ENCODE measurements at regions not wholly inside any gene's neighbourhood (a gene's known extent, or its start where the extent isn't known, plus 50 kb on each side); places are given as distances from the start of the nearest gene placed in this dataset.

- Histone ChIP-seq H3K36me3 (ENCODE audit: control insufficient read depth in 1 of 2, insufficient read depth in 2 of 2, low read length in 2 of 2) (no peaks in the 10 kb centered on the region), H3K9me2 (ENCODE audit: insufficient read depth) (no peaks in the 10 kb centered on the region), H3K4me3 (replicated peaks in 1 of 2; ENCODE audit: low read depth in 1 of 2, low read length in 2 of 2) (no peak overlapping the region), H3K4me1 (ENCODE audit: control insufficient read depth in 1 of 2, insufficient read depth in 2 of 2, low read length in 2 of 2) (no peaks in the 10 kb centered on the region), H3K27me3 (ENCODE audit: insufficient read depth, low read length) (no peaks in the 10 kb centered on the region), H2AFZ (ENCODE audit: low read depth, low read length, poor library complexity, severe bottlenecking) (no peak overlapping the region), H3K27ac (ENCODE audit: low read depth, low read length) (no peak overlapping the region), H3K4me2 (ENCODE audit: low read length) (no peak overlapping the region), H3K9me3 (ENCODE audit: control insufficient read depth in 1 of 2, insufficient read depth in 1 of 2, low read depth in 1 of 2, low read length in 2 of 2) (peaks cover 0 to 21% of the 10 kb centered on the region in 2 experiments; a peak in 1 of 4 replicates), H4K20me1 (ENCODE audit: insufficient read depth) (no peaks in the 10 kb centered on the region), H3K9ac (ENCODE audit: low read length) (no peak overlapping the region), H3K79me2 (ENCODE audit: insufficient read depth, low read length) (no peaks in the 10 kb centered on the region)
- ChIA-PET RAD21 (ENCODE audit: low non-redundant PET in 1 of 2, low total read pairs in 2 of 2, uncharacterized antibody in 2 of 2, unreplicated experiment in 2 of 2) (no interaction called here), POLR2A (no interaction called here), CTCF (no interaction called here)
- no peak for TF ChIP-seq ELF1 (IDR thresholded peaks at IDR 0.05; ENCODE audit: borderline replicate concordance, low read depth)
- TF ChIP-seq SIN3A (IDR thresholded peaks at IDR 0.05; ENCODE audit: low read depth), result no peak
- TF ChIP-seq REST (IDR thresholded peaks at IDR 0.05; ENCODE audit: low read depth), result no peak
- no peak for TF ChIP-seq YY1 (IDR thresholded peaks at IDR 0.05; ENCODE audit: extremely low read depth, insufficient replicate concordance, low read depth, low read length)
- no peak for DNase-seq (ENCODE audit: low read depth, low spot score)
- ATAC-seq, result no peak
- intact Hi-C loops (cut with micrococcal nuclease), result no loop called here
- BruUV-seq (replicated peaks), result no TSS peak
Measured at GRCh38 chr16:51431517-51432241, 280.6 kb upstream of the SALL1 start.
